ENCODE measurements at regions not wholly inside any gene's neighbourhood (a gene's known extent, or its start where the extent isn't known, plus 50 kb on each side); places are given as distances from the start of the nearest gene placed in this dataset.

DNA sequence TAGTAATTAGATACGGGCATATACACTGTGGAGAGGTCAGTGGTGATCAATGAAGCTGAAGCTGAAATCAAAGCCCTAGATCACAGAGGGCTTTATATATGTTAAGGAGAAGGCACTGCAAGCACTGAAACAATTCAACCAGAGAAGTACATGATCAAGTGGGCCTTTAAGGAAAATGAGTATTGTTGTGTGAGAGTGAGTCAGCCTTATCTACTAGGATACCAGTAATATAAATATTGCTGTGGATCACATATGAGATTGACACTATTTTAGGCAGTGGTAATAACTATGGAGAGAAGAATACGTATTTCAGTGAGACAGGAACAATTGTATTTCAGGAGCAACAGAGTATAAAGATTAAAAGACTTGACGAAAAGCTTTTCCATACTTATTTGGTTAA is 1172.2 kb upstream of the GJE1 start:
- no peak for DNase-seq (ENCODE audit: low spot score)
- TF ChIP-seq, protein P1, sequence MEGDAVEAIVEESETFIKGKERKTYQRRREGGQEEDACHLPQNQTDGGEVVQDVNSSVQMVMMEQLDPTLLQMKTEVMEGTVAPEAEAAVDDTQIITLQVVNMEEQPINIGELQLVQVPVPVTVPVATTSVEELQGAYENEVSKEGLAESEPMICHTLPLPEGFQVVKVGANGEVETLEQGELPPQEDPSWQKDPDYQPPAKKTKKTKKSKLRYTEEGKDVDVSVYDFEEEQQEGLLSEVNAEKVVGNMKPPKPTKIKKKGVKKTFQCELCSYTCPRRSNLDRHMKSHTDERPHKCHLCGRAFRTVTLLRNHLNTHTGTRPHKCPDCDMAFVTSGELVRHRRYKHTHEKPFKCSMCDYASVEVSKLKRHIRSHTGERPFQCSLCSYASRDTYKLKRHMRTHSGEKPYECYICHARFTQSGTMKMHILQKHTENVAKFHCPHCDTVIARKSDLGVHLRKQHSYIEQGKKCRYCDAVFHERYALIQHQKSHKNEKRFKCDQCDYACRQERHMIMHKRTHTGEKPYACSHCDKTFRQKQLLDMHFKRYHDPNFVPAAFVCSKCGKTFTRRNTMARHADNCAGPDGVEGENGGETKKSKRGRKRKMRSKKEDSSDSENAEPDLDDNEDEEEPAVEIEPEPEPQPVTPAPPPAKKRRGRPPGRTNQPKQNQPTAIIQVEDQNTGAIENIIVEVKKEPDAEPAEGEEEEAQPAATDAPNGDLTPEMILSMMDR (IDR thresholded peaks at IDR 0.05) = no peak

DNA sequence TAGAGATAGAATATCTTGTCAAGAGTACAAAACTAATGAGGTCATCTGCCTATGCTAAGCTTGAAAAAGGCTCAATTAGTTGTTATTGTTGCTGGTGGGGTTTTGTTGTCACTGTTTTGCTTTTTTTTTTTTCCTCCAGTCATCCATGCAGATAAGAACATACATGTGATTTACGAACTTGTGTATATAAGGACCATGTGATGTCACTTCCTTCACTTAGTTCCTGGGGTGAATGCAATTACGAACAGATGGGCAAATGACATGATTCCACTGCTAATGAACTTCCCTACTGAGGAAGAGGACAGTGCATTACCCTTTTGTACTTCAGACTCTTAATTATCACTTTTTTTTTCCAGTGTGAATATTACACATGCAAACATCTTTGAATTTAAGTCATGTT is 1175.3 kb upstream of the GJE1 start:
- H3K27ac ChIP-seq = no peak overlapping the region
- H3K4me3 ChIP-seq = no peak overlapping the region
- DNase-seq (ENCODE audit: low spot score) = no peak
- TF ChIP-seq, protein P1 (IDR thresholded peaks at IDR 0.05) = no peak

More for the DNA sequence above, 1172.2 kb upstream of the GJE1 start:
- no peak overlapping the region for H3K27ac ChIP-seq
- H3K4me3 ChIP-seq = no peak overlapping the region

DNA sequence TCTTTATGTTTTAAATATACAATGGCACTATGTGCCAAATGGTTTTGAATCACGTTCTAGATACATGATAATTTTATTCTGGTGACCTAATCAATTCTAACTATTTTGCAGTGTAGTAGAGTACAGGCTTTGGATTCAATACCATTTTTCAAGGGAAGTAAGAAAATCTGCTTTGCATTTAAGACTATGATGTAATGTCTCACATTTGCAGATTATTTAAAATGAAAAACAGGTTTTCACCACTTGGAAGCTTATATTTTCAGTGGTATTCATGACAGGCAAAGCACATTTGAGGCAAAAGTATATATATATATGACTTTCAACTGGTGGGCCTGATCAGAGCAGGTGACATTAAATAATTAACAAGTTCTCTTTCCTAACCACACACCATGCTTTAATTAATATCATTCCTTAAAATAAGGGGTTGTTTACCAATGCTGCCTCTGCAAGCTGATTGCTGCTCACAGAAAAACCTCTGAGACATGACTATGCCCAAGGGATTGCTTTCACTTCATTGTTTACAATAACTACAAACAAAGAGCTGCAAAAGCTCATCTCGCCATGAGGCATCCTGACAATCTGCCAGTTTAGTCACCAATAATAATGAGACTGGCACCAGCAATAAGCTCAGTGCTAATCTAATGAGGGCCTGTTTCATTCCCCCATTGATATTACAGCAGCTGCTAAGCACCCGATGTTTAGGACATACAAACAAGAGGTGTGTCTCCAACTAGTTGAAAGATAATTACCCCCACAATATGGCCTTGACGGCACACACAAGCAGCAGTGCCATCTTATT is 1176.0 kb upstream of the GJE1 start:
- TF ChIP-seq, protein P1 (IDR thresholded peaks at IDR 0.05) = no peak
- H3K4me3 ChIP-seq = no peak overlapping the region
- no peak for DNase-seq (ENCODE audit: low spot score)
- no peak overlapping the region for H3K27ac ChIP-seq

DNA sequence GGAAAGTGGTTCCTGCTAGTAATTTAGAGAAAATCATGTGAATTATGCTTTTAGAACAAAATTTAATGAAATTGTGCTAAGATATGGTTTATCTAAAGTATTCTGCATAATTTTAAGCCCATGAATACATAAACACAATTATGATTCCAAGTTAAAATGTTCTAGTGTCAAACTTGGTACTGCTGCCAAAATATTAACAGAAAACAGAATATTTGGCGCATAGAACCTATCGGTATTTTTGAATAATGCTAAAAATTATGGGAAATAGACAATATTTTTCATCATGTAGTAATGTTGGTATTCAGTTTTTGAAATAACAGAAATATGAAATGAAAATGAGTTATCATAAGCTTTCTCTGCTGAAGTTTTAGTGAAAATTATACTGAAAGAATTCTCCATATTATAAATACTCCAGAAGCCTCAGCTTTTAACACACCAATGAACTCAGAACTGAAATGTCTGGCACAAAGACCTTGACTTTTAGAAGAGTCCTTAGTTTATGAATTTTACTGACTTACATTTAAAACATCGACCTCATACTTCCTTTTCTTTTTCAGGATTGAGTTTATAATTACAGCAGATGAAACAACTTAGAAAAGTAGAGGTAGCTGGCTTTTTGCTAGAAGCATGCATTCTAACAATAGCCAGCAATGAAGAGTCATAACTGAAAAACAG is 1192.3 kb upstream of the GJE1 start:
- Histone ChIP-seq H3K4me3 (no peak overlapping the region), H3K27ac (no peak overlapping the region)
- TF ChIP-seq, protein P1 (IDR thresholded peaks at IDR 0.05) = no peak
- DNase-seq (ENCODE audit: low spot score) = no peak

DNA sequence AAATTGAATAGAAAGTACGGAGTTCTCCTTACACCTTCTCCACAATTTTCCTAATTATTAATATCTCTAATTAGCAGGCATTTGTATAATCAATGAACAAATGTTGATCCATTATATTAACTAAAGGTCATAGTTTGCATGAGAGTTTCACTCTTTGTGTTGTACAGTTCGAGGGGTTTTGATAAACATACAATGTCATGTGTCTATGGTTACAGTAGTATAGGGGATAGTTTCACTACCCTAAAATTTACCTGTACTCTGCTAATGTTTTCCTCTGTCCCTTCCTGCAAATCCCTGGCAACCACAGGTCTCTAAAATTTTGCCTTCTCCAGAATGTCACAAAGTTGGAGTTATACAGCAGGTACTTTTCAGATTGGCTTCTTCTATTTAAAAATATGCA is 1199.8 kb upstream of the GJE1 start:
- no peak overlapping the region for H3K4me3 ChIP-seq
- no peak overlapping the region for H3K27ac ChIP-seq
- DNase-seq (ENCODE audit: low spot score) = no peak
- TF ChIP-seq, protein P1 (IDR thresholded peaks at IDR 0.05) = no peak

DNA sequence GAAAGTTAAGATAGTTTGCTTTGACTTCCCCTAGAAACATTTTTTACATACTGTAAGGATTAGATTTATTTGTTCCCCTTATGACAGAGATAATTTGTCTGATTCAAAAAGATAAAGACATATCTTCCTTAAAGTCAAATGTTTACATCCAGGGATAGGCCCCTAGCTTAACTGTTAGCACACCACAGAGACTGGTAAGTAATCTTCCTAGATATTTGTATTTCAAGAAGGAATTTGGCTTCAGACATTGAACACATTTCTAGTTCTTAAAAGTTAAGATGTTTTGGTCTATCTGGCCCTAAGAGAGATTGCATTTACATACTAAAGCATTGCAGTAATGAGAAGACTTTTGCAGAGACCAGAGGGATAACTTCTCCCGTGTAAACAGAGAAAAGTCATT is 1201.1 kb upstream of the GJE1 start:
- no peak overlapping the region for H3K27ac ChIP-seq
- no peak for DNase-seq (ENCODE audit: low spot score)
- no peak overlapping the region for H3K4me3 ChIP-seq
- TF ChIP-seq, protein P1 (IDR thresholded peaks at IDR 0.05) = no peak

DNA sequence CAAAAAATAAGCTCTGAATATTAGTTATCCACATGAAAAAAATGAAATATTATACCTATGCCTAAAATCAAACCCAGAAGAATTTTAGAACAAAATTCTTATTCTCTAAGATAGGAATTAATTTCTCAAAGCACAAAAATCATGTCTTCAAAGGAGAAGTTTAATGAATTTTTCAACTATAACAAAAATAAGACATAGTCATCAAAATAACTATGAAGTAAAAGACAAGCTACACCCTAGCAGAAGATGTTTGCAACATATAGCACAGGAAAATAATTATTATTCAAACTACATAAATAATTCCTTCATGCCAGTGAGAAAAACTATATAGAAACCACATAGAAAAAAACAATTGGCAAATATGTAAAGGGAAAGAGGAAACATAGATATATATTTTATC is 1203.6 kb upstream of the GJE1 start:
- TF ChIP-seq, protein P1 (IDR thresholded peaks at IDR 0.05) = no peak
- H3K4me3 ChIP-seq = no peak overlapping the region
- no peak for DNase-seq (ENCODE audit: low spot score)
- no peak overlapping the region for H3K27ac ChIP-seq

Measured in coronary artery (tissue), 2 donors.